ENCODE measurements at regions not wholly inside any gene's neighbourhood (a gene's known extent, or its start where the extent isn't known, plus 50 kb on each side); places are given as distances from the start of the nearest gene placed in this dataset.

GRCh38 chr11:123378096-123378495 is 52.0 kb upstream of the GRAMD1B start:
- Histone ChIP-seq H3K36me3 (no peaks in the 10 kb centered on the region), H3K27me3 (peaks cover 15% of the 10 kb centered on the region), H3K4me3 (no peak overlapping the region), H3K9me3 (no peaks in the 10 kb centered on the region)
- no peak for DNase-seq

DNA sequence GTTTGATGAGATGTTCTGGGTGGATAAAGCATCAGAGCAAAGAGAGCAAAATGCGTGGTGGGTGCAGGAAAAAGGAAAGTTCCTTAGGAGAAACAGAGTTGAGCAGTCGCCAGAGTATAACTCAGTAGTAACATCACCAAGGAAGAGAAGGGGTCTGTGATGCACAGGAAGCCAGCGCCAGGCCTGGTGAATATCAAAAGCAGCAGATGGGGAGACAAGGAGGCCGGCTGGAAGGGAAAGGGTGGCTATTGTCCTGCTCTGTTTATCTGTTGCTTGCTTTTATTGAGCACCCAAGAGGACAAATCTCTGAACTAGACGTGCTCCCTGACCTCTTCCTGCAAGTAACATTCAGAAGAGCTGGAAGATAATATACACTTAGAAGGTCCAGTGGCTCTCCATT is 52.7 kb upstream of the GRAMD1B start:
- Histone ChIP-seq H3K27me3 (peaks cover 15% of the 10 kb centered on the region), H3K4me3 (no peak overlapping the region), H3K9me3 (no peaks in the 10 kb centered on the region), H3K36me3 (no peaks in the 10 kb centered on the region)
- no peak for DNase-seq

- Histone ChIP-seq H3K9me3 (no peaks in the 10 kb centered on the region), H3K27me3 (peaks cover 15% of the 10 kb centered on the region), H3K4me3 (no peak overlapping the region), H3K36me3 (no peaks in the 10 kb centered on the region)
- DNase-seq: no peak
Observed at GRCh38 chr11:123375832-123376231, 54.2 kb upstream of the GRAMD1B start.

GRCh38 chr11:123374622-123374968 is 55.5 kb upstream of the GRAMD1B start:
- peaks cover 16% of the 10 kb centered on the region for H3K27me3 ChIP-seq
- no peaks in the 10 kb centered on the region for H3K9me3 ChIP-seq
- no peaks in the 10 kb centered on the region for H3K36me3 ChIP-seq
- DNase-seq: no peak
- no peak overlapping the region for H3K4me3 ChIP-seq

DNA sequence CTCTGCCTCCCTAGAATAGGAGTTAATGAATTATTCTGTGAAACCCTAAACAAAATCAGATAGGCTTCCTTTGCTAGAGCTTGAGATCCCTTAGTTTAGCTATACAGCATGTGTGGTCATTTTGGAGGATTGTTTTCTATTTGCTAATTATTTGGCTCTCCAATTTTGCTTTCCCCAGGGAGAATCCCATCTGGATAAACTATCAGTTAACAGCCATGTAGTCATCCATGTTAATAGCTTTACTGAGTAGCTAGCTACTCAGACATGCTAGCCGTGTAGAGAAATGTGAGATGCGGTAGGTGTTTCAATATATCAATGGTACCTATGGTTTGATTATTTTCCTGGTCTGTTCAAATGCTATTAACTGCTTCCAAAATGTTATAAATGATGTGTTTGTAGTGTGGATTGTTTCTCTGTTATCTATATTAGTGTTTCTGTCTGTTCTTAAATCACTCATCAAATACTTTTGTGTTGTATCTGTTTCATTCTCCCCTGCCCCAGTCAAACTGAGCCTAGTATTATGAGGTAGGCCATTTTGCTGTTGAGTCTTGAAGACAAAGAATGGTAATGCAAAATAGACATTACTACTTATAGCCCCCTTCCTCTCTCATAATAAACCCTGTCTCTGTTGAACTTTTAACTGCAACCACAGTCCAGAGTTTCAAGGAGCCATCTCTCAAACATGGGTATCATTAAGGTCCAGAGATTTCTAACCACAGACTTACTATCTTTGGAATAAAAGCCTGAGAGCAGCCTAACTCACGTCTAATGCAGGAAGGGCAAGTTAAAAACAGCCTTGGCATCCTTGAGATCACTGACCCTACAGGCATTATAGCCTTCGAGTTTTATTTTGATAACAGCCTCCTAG is 56.1 kb upstream of the GRAMD1B start:
- H3K9me3 ChIP-seq: no peaks in the 10 kb centered on the region
- peaks cover 14% of the 10 kb centered on the region for H3K27me3 ChIP-seq
- DNase-seq: no peak
- H3K36me3 ChIP-seq: no peaks in the 10 kb centered on the region
- H3K4me3 ChIP-seq: no peak overlapping the region

DNA sequence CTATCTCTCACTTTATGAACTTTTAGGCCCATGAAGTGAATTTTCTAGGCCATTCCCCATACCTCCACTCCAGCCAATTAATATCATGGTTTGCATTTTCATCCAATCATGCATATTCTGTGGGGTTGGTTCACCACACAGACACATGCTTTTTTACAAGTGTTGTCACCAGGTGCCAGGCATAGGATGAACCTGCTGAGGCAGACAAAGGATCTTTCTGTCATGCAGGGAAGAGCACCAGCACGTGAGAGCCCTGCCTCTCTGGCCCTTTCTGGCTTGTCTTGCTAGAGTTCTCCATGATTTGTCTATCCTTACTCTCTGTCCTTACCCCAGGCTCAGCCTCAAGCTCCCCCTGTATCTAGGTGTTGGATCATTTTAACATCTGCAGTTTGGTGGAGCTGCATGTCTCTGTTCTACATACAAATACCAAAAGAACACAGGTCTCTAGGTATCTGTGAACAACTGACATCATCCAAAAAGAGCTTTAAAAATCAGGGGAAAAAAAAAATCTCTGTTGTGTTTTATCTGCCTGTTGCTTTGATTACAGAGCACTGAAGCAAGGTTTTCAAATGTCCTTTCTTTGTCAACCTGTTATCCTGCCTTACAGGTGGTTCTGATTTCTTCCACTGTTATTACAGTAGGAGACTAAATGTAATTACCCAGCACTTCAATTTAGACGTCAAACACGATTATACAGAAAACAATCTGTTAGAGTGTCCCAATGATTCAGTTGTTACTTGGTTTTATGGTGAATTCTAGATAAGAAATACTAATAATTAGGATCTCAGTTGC is 58.4 kb upstream of the GRAMD1B start:
- H3K4me3 ChIP-seq: no peak overlapping the region
- no peak for DNase-seq
- H3K27me3 ChIP-seq: peaks cover 6% of the 10 kb centered on the region

GRCh38 chr11:123366924-123367323 is 63.1 kb upstream of the GRAMD1B start:
- Histone ChIP-seq H3K9me3 (no peaks in the 10 kb centered on the region), H3K36me3 (no peaks in the 10 kb centered on the region), H3K4me3 (no peak overlapping the region), H3K27me3 (peaks cover 9% of the 10 kb centered on the region; the same call in 1 of the 2 replicates)
- no peak for DNase-seq

More for the DNA sequence above, 58.4 kb upstream of the GRAMD1B start:
- Histone ChIP-seq H3K9me3 (no peaks in the 10 kb centered on the region), H3K36me3 (no peaks in the 10 kb centered on the region)

DNA sequence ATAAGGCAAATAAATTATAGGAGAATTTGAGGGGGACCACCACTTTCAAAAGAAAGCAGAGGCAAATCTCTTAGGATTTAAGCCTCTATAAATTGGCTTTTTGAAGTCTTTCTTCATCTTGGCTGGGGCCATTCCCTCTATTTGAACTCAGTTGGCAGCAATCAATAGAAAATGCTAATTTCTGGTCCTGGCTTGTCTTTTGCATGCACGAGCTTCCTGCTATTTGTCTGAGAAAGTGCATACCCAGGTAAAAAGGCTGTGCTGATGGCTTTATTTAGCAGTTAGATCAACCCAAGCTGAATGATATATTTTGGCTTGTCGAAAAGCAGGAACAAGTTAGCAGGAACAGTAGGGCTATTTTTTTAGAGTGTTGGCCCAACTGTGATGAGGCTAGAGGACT is 64.1 kb upstream of the GRAMD1B start:
- H3K27me3 ChIP-seq: peaks cover 14% of the 10 kb centered on the region; the same call in 1 of the 2 replicates
- no peaks in the 10 kb centered on the region for H3K9me3 ChIP-seq
- no peaks in the 10 kb centered on the region for H3K36me3 ChIP-seq
- no peak overlapping the region for H3K4me3 ChIP-seq
- no peak for DNase-seq

- Histone ChIP-seq H3K9me3 (no peaks in the 10 kb centered on the region), H3K27me3 (peaks cover 23% of the 10 kb centered on the region)
- DNase-seq: no peak
Observed at GRCh38 chr11:123364080-123364479, 66.0 kb upstream of the GRAMD1B start.

DNA sequence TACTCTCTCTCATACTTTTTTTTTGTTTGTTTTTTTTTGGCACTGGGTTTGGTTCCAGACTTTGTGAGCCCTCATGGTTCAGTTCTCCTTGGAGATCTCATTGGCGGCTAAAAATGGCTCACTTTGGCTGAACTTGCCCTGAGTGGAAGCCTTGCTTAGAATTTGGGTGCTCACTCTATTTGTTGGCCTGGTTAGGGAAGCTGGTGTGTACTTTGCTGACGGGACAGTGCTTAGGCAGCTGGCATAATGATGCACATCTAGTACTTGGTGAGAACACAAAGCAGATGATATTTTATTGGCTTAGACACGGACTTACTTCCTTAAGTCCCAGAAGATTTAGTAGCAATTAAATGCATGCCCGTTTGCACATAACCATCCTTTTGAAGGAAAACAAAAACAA is 66.5 kb upstream of the GRAMD1B start:
- Histone ChIP-seq H3K27me3 (peaks cover 28% of the 10 kb centered on the region), H3K36me3 (no peaks in the 10 kb centered on the region), H3K4me3 (no peak overlapping the region), H3K9me3 (no peaks in the 10 kb centered on the region)
- no peak for DNase-seq

More at GRCh38 chr11:123364080-123364479, 66.0 kb upstream of the GRAMD1B start:
- Histone ChIP-seq H3K4me3 (no peak overlapping the region), H3K36me3 (no peaks in the 10 kb centered on the region)

DNA sequence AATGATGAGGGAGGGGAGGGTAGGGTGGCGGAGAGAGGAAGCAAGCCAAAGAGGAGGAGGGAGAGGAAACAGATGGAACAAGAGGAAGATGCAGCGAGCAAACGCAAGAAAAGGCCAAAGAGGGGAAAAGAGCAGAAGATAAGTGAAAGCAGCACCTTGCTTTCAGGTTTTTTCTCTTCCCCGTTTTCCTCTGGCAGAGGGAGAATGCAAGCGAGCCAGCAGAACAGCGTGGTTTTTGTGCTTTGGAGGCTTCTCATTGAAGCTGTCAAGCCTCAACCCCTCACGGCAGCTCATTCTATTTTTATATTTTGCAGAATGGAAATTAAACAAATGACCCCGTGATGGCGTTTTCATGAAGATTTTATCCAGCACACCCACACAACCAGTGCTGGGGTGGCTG is 67.1 kb upstream of the GRAMD1B start:
- Histone ChIP-seq H3K27me3 (peaks cover 34% of the 10 kb centered on the region), H3K9me3 (no peaks in the 10 kb centered on the region), H3K4me3 (no peak overlapping the region), H3K36me3 (no peaks in the 10 kb centered on the region)
- DNase-seq: no peak

- H3K9me3 ChIP-seq: no peaks in the 10 kb centered on the region
- DNase-seq: no peak
- H3K27me3 ChIP-seq: peaks cover 42% of the 10 kb centered on the region
- H3K36me3 ChIP-seq: no peaks in the 10 kb centered on the region
- H3K4me3 ChIP-seq: no peak overlapping the region
Observed at GRCh38 chr11:123362186-123362585, 67.9 kb upstream of the GRAMD1B start.

- Histone ChIP-seq H3K9me3 (no peaks in the 10 kb centered on the region), H3K27me3 (peaks cover 49% of the 10 kb centered on the region), H3K36me3 (no peaks in the 10 kb centered on the region), H3K4me3 (no peak overlapping the region)
- no peak for DNase-seq
Observed at GRCh38 chr11:123361110-123361509, 69.0 kb upstream of the GRAMD1B start.

- Histone ChIP-seq H3K9me3 (no peaks in the 10 kb centered on the region), H3K4me3 (no peak overlapping the region), H3K36me3 (no peaks in the 10 kb centered on the region), H3K27me3 (peaks cover 49% of the 10 kb centered on the region)
- no peak for DNase-seq
Observed at GRCh38 chr11:123360267-123360936, 69.7 kb upstream of the GRAMD1B start.

- H3K36me3 ChIP-seq: no peaks in the 10 kb centered on the region
- H3K27me3 ChIP-seq: peaks cover 52% of the 10 kb centered on the region
- DNase-seq: peak; percentile 6
- H3K4me3 ChIP-seq: peak overlapping the region; percentile 22
- no peaks in the 10 kb centered on the region for H3K9me3 ChIP-seq
Observed at GRCh38 chr11:123357990-123358827, 71.9 kb upstream of the GRAMD1B start.

DNA sequence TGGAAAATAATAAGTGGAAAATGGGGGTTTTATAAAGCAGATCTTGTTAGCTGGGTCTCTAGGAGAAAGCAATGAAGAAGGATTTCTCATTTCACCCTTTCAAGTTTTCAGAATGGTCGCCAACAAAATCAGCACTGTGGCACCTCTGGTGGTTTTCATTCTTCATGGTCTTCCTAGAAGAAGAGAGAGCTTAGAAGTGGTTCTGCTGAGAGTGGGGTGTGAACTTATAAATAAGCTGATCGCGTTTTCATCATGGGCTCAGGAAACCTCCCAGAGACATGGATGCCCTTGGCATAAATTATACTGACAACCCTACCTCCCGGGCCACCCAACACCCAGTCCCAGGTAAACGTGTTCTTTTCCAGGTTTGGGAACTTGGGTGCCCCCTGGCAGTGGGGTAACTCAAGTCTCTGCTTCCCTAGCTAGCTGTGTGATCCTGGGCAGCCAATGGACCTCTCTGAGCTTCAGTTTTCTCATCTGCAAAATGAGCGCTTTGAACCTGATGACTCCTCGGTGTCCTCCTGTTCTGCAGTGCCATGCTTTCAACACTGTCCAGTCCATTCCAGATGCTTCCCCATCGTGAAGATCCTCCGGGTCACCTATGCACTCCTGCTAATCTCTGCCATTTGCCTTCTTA is 72.6 kb upstream of the GRAMD1B start:
- DNase-seq: no peak
- peaks cover 52% of the 10 kb centered on the region for H3K27me3 ChIP-seq
- no peaks in the 10 kb centered on the region for H3K36me3 ChIP-seq
- H3K4me3 ChIP-seq: no peak overlapping the region; the same call in 1 of the 2 replicates
- H3K9me3 ChIP-seq: no peaks in the 10 kb centered on the region

All from MG63 (cell line).